ENCODE measurements at regions not wholly inside any gene's neighbourhood (a gene's known extent, or its start where the extent isn't known, plus 50 kb on each side); places are given as distances from the start of the nearest gene placed in this dataset.
A peak's percentile ranks its signal among the peaks of the same experiment; 100 is the strongest.

GRCh38 chr6:167573461-167574215 lies 248.8 kb downstream of the TTLL2 start:
- no peak overlapping the region for H3K27ac ChIP-seq
- WGBS, 2 donors: 57 to 62% methylated on average over 16 of the region's 16 CpGs
- no peak for FAIRE-seq
- ATAC-seq: peak in 1 of 4 donors; percentile 13
- TF ChIP-seq CTCF (IDR thresholded peaks at IDR 0.05): no peak
- H3K4me3 ChIP-seq: no peak overlapping the region
- intact Hi-C loops (cut with DNase I): no loop called here
- no peaks in the 10 kb centered on the region for H3K36me3 ChIP-seq
- H3K27me3 ChIP-seq: no peaks in the 10 kb centered on the region
- no peaks in the 10 kb centered on the region for H3K4me1 ChIP-seq
- DNase-seq: no peak
- no peaks in the 10 kb centered on the region for H3K9me3 ChIP-seq

GRCh38 chr6:167574431-167575151 lies 249.7 kb downstream of the TTLL2 start:
- intact Hi-C loops (cut with DNase I): no loop called here

GRCh38 chr6:167575158-167575696 lies 250.3 kb downstream of the TTLL2 start:
- no peak for FAIRE-seq
- WGBS, 2 donors: 89 to 91% methylated on average over 23 of the region's 23 CpGs
- Histone ChIP-seq H3K4me1 (no peaks in the 10 kb centered on the region), H3K27ac (no peak overlapping the region), H3K4me3 (no peak overlapping the region), H3K9me3 (no peaks in the 10 kb centered on the region), H3K36me3 (no peaks in the 10 kb centered on the region), H3K27me3 (no peaks in the 10 kb centered on the region)
- no peak for DNase-seq
- no peak for ATAC-seq
- TF ChIP-seq CTCF (IDR thresholded peaks at IDR 0.05): no peak
- intact Hi-C loops (cut with DNase I): no loop called here

More at GRCh38 chr6:167574431-167575151, 249.7 kb downstream of the TTLL2 start:
- no peak for ATAC-seq
- DNase-seq: no peak
- H3K4me3 ChIP-seq: no peak overlapping the region
- FAIRE-seq: no peak
- no peaks in the 10 kb centered on the region for H3K4me1 ChIP-seq
- no peaks in the 10 kb centered on the region for H3K36me3 ChIP-seq
- no peaks in the 10 kb centered on the region for H3K9me3 ChIP-seq
- H3K27ac ChIP-seq: no peak overlapping the region
- no peaks in the 10 kb centered on the region for H3K27me3 ChIP-seq
- TF ChIP-seq CTCF (IDR thresholded peaks at IDR 0.05): no peak
- 88 to 92% methylated on average over 29 of the region's 29 CpGs for WGBS, 2 donors

GRCh38 chr6:167576050-167576741 lies 250.5 kb upstream of the AFDN start:
- Histone ChIP-seq H3K36me3 (no peaks in the 10 kb centered on the region), H3K27ac (no peak overlapping the region), H3K27me3 (no peaks in the 10 kb centered on the region), H3K9me3 (no peaks in the 10 kb centered on the region), H3K4me3 (no peak overlapping the region), H3K4me1 (no peaks in the 10 kb centered on the region)
- FAIRE-seq (no peak), ATAC-seq (no peak), DNase-seq (no peak)
- 85 to 89% methylated on average over 22 to 23 of the region's 23 CpGs for WGBS, 2 donors
- no peak for TF ChIP-seq CTCF (IDR thresholded peaks at IDR 0.05)
- intact Hi-C loops (cut with DNase I): no loop called here
